ENCODE measurements at regions not wholly inside any gene's neighbourhood (a gene's known extent, or its start where the extent isn't known, plus 50 kb on each side); places are given as distances from the start of the nearest gene placed in this dataset.
"Not testable (repeated sequence)": the region's sequence is repeated elsewhere in the genome, so short reads cannot be mapped to it uniquely, and the experiment has no call there.

- DNase-seq, result no peak
These were observed 727.7 kb upstream of the NECTIN3 start for GRCh38 chr3:110343945-110344344.

- DNase-seq, result no peak
These were observed 727.1 kb upstream of the NECTIN3 start for GRCh38 chr3:110344487-110344886.

GRCh38 chr3:110344897-110345767 is 726.5 kb upstream of the NECTIN3 start:
- no peak for DNase-seq

- no peak for DNase-seq
These were observed 722.3 kb upstream of the NECTIN3 start for GRCh38 chr3:110349295-110349694.

GRCh38 chr3:110352841-110353604 is 718.6 kb upstream of the NECTIN3 start:
- no peak for DNase-seq

- no peak for DNase-seq
These were observed 708.9 kb upstream of the NECTIN3 start for GRCh38 chr3:110362751-110363150.

- DNase-seq, result not testable (repeated sequence)
These were observed 704.3 kb upstream of the NECTIN3 start for GRCh38 chr3:110367289-110367688.

GRCh38 chr3:110375751-110376518 is 695.7 kb upstream of the NECTIN3 start:
- DNase-seq, result no peak

GRCh38 chr3:110378481-110378880 is 693.1 kb upstream of the NECTIN3 start:
- no peak for DNase-seq

GRCh38 chr3:110381992-110382391 is 689.6 kb upstream of the NECTIN3 start:
- DNase-seq, result no peak

- DNase-seq, result no peak
These were observed 688.3 kb upstream of the NECTIN3 start for GRCh38 chr3:110383356-110383755.

GRCh38 chr3:110384601-110385000 is 687.0 kb upstream of the NECTIN3 start:
- no peak for DNase-seq

- DNase-seq, result no peak
These were observed 682.6 kb upstream of the NECTIN3 start for GRCh38 chr3:110389005-110389404.

- DNase-seq, result no peak
These were observed 681.2 kb upstream of the NECTIN3 start for GRCh38 chr3:110390372-110390771.

GRCh38 chr3:110391042-110391441 is 680.6 kb upstream of the NECTIN3 start:
- DNase-seq, result no peak

GRCh38 chr3:110391640-110392395 is 679.8 kb upstream of the NECTIN3 start:
- DNase-seq, result no peak

GRCh38 chr3:110393941-110394340 is 677.7 kb upstream of the NECTIN3 start:
- no peak for DNase-seq

- no peak for DNase-seq
These were observed 674.5 kb upstream of the NECTIN3 start for GRCh38 chr3:110397115-110397514.

- no peak for DNase-seq
These were observed 671.3 kb upstream of the NECTIN3 start for GRCh38 chr3:110400315-110400714.

- no peak for DNase-seq
These were observed 665.6 kb upstream of the NECTIN3 start for GRCh38 chr3:110405830-110406585.

GRCh38 chr3:110413266-110413665 is 658.4 kb upstream of the NECTIN3 start:
- DNase-seq, result no peak
